ENCODE measurements at regions not wholly inside any gene's neighbourhood (a gene's known extent, or its start where the extent isn't known, plus 50 kb on each side); places are given as distances from the start of the nearest gene placed in this dataset.

DNA sequence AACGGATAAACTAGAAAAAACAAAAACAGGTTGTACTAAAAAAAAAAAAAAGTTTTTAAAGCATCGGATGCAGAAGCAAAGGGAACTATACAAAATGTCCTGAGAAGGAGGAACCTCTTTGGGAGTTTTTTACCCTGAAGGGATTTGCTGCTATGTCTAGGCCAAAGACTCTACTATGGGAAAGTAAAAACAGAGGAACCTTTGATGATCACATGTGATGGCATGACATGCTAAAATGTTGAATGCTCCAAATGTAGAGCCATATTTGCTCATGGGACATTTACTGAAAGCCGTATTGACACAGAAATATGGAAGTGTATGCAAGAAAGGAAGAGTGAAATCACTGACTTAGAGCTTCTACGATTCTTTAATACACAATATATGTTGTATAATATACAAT, 992.0 kb upstream of the ZEB2 start:
- no peak for DNase-seq (ENCODE audit: low spot score)

DNA sequence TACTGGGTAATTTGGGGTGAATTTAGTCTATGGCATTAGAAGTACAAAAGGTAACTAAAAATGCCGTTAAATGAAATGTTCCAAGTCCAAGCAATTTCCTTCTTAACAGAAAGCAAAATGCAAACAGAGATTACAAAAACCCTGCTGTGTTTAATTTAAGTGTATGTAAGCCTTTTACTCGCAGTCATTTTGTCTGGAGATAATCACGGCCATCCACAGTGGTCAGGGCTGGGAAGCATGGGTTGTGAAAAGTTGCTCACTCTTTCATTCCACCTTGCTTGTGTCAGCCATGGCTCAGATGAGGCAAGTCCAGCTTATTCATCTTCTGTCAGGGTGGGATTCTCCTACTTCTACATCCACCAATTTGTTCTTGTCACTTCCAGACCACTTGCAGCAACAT, 983.6 kb upstream of the ZEB2 start:
- DNase-seq (ENCODE audit: low spot score): no peak

DNA sequence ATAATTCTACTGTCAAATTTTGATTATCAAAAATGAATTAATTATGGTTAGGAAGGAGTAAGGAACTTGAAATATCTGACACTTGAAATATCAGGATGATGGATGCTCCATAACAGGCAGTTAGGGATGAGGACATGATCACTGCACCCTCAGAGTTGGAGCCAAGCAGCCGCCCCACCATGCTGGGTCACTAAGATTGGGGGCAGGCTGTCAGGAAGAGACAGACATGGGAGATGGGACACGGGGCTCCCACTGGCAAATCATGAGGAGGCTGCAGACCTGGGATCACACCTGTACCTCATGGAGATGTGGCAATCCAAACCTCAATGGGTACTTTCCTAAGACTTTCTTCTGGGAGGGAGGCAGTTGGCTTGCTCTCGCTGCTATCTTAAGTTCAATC, 982.0 kb upstream of the ZEB2 start:
- no peak for DNase-seq (ENCODE audit: low spot score)

DNA sequence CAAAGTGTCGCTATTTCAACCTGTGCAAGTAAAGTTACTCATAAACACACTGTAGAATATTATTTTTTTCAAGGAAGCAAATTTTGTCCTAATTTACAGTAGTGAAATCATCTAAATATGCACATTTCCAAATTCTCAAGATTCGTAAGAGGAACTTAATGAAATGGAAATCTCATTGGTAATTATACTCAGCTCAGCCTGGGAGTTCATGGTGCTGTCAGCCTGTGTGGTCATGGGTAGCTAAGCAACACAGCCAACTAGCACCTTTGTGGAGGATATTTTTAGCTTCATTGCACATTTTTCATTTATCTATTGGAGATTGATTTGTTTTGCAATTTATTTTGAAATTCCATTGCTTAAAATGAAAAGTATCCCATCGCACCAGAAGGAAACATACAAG, 975.7 kb upstream of the ZEB2 start:
- no peak for DNase-seq (ENCODE audit: low spot score)

DNA sequence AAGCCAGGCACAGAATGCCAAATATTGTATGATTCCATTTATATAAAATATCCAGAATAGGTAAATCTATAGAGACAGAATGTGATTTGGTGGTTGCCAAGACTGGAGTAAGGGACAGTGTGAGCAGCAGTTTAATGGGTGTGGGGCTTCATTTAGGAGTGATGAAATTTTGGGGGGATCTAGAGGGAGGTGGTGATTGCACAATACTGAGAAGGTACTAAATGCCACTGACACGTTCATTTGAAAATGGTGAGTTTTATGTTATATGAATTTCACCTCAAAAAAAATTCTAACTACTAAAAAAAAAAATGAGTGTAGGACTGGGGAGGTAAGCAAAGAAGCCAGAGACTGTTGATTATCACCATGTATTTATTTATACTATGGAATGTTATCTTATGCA, 974.5 kb upstream of the ZEB2 start:
- DNase-seq (ENCODE audit: low spot score): no peak

DNA sequence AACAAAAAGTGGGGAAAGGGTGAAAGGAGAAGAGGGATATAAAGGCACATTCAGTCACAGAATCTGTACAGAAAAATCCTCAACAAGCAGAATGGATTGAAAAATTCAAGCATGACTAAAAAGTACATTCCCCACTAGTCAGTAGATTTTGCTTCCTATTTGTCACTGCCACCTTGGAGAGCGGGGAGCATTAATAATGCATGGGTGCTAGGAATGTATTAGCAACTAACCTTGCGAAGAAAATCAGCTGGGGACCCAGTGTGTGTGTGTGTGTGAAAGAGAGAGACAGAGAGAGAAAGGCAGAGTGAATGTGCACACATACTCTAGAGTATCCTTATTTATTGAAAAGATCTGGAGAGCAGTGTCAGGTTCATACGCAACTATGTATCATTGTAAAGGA, 968.7 kb upstream of the ZEB2 start:
- DNase-seq (ENCODE audit: low spot score): peak; percentile 8

DNA sequence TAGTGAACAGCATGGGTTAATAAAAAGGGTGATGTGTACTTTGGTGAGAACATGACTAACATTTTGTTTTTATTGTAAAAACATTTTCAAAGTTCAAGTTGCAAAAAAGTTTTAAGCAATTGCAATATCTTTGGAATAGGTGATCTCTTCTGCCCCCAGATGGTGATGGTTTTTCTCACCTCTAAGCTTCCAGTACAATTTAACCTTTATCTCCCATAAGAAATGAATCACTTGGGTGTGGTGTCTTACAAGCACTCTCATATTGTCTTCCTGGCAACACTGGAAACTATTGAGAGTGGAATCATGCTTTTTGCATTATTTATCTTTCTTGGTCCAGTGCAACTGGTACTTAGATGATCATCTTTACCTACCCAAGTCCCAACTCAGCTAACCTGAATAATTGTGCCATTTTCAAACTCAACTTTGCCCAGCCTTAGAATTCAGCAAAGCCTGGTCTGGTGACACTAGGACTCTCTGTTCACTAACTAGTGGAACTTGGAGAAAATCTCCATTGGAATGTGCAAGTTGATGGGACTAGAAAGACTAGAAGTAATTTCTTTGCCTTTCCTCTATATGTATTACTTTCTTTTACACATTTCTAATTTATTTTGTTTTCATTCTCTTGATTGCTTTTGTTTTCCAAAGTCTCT, 964.7 kb upstream of the ZEB2 start:
- DNase-seq (ENCODE audit: low spot score): peak; percentile 62

DNA sequence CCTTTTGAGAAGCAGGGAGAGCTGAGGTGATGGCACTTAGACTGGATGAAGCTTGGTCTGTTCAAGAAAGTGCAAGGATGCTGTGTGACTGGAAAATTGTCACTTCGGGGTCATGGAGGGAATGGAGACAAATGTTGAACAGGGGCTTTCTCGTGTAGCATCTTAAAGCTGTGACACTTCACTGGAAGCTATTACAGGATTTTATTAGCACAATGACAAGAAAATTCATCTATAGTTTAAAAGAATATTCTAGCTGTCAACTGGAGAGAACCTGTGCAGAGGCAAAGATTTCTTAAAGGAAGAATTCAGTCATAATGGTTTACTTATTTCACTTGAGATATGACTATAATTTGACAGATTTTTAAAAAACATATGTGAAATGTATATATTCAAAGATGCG, 963.9 kb upstream of the ZEB2 start:
- no peak for DNase-seq (ENCODE audit: low spot score)

DNA sequence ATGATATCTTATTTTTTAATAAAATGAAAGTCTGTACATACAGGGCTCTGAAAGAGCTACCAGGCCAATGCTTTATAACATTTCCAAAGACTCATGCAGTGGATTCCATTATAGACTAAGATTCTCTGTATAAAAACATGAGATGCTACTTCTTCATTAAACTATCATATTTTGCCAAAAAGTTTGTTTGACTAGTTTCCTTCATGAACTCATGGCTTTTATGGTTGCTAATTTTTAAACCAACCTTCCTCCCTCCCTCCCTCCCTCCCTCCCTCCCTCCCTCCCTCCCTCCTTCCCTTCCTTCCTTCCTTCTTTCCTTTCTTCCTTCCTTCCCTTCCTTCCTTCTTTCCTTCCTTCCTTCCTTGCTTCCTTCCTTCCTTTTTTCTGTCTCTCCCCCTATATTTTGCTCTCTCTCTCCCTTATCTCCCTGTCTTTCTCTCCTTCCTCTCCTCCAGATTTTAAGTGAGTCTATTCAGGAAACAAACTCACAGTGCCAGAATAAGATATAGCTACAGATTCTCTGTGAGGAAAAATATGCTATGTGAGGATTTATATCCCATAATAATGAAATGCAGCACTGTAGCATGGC, 961.5 kb upstream of the ZEB2 start:
- no peak for DNase-seq (ENCODE audit: low spot score)

DNA sequence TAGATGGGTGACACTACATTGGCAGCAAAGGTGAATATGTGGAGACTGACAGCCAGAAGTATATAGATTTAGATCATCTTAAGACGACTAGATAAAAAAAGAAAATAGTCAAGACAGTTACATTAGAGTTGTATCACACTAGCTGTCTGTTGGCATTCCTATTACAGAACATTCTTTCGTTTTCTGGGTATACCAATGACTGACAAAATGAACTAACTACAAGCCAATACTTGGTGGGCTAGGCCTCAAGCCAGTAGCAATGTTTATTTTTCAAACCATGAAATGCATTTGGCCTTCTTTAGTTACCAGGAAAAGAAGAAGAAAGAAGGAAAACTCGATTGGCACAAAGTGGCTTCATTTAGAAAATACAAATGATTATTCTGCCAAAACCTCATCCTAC, 944.9 kb upstream of the ZEB2 start:
- no peak for DNase-seq (ENCODE audit: low spot score)

DNA sequence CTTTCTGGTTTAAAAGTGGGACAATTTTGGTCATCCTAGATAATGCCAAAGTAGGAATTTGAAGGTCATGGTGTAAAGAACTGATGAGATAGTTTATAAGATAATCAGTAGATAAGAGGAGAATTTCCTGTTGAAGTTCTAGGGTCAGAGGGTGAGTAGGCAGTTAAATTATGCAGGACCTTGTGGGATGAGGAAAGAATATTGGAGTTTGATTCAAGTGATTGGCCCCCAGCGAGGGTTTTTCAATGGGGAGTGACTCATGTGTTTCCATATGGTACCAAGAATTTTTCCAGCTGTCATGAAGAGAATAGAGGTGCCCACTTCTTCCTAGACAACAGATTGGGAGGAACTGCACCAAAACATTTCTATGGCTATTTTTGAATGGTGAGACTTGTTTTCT, 940.2 kb upstream of the ZEB2 start:
- no peak for DNase-seq (ENCODE audit: low spot score)

DNA sequence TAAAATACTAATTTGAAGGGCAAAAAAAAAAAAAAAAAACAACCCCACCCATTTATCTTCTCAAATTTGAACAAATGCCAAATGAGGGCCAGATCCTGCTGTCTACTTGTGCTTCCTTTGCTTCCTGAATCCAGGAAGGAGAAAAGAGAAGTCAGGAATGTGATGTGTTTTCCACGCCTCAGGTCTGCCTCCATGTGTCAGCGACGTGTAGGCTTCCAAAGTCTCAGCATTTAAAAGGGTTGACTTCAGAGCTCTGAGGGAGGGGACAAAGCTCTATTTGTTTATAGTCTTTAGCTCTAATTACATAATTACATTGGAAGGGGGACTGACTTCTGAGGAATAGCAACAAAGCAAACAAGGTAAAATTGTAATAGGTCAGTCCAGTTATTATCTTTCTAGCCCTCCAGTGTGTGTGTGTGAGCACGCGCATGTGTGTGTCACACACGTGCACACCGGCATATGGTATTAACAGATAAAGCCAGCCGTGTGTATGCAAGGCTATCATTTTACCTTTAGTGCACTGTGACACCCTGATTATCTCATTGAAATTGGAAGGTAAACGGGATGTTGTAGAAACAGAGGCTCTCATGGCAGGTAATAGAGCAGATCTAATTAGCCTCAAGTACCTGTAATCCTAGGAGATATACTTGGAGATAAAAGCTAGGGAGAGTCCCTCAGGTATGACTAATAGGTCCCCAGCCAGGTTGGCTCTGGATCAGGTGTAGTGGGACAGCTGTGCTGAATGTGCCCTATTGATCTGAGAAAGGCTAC, 911.4 kb upstream of the ZEB2 start:
- peak; percentile 45 for DNase-seq (ENCODE audit: low spot score)

DNA sequence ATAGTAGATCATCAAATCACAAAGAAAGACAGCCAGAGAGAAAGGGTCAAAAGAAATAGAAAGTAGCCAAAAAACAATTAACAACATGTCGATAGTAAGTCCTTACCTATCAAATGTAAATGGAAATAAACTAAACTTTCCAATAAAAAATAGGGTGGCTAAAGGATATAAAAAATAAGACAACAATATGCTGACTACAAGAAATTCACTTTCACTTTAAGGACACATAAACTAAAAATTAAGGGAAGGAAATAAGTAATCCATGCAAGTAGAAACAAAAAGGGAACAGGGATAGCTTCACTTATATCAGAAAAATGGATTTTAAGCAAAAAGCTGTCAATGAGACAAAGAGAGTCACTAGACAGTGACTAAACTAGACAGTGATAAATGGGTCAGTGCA, 903.9 kb upstream of the ZEB2 start:
- no peak for DNase-seq (ENCODE audit: low spot score)

DNA sequence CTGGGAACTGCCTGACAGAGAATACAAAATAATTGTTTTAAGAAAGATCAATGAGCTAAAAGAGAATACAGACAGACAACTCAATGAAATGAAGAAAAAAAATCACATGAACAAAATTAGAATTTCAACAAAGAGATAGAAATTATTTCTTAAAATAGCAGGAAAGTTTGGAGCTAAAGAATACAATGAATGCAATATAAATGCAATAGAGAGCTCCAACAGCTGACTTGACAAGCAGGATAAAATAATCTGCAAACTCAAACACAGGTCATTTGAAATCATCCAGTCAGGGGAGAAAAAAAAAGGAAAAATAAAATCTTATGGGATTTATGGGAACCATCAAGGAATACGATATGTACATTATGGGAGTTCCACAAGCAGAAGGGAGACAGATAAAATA, 902.7 kb upstream of the ZEB2 start:
- no peak for DNase-seq (ENCODE audit: low spot score)

DNA sequence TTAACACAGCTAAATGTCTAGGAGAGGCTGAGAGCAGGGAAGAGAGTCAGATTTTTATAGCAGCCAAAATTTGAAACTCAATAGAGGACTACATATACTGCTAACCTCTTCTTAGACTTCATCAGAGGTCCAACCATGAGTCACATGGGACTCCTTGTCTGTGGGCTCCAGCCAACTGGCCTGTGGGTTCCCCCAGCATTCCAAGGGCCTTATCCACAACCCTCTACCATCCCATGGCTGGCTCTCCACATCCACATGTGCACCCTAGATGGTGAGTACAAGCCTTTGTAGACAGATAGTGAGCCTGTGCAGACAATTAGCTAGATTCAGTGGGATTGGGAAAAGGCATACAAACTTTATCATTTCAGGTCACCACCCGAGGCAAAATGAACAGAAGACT, 901.9 kb upstream of the ZEB2 start:
- DNase-seq (ENCODE audit: low spot score): peak; percentile 14

DNA sequence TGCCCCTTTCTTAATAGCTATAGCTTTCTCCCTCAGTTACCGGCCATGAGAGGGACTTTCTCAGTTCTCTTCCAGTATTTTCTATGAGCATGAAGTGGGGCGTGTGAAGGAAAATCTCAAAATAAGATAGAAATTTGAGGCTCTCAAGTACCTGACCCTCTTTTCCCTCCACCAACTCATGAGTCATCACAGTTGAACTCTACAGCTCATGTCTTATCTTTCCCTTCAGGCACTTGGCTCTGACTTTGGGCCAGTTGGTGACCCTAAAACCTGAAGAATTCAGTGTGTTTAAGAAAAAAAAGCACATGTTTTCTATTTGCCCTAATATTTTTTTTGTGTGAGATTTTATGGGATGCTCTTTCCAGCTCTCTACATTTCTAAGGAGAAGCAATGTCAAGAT, 896.7 kb upstream of the ZEB2 start:
- DNase-seq (ENCODE audit: low spot score): no peak

DNA sequence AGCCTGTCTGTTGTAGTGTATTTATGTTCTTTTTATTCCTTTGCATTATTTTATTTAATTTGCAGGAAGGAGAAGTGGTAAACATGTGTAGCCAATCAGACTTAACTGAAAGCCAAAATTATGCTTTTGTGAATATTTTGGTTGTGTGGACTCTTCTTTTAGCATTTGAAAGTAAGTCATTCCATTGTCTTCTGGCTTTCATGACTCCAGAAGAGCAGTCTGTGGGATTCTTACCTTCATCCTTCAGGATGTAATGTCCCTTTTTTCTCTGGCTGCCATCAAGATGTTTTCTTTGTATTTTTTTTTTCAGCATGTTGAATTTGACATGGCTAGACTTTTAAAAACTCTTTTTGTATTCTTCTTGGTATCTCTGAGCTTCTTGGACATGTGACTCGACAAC, 895.2 kb upstream of the ZEB2 start:
- DNase-seq (ENCODE audit: low spot score): no peak

DNA sequence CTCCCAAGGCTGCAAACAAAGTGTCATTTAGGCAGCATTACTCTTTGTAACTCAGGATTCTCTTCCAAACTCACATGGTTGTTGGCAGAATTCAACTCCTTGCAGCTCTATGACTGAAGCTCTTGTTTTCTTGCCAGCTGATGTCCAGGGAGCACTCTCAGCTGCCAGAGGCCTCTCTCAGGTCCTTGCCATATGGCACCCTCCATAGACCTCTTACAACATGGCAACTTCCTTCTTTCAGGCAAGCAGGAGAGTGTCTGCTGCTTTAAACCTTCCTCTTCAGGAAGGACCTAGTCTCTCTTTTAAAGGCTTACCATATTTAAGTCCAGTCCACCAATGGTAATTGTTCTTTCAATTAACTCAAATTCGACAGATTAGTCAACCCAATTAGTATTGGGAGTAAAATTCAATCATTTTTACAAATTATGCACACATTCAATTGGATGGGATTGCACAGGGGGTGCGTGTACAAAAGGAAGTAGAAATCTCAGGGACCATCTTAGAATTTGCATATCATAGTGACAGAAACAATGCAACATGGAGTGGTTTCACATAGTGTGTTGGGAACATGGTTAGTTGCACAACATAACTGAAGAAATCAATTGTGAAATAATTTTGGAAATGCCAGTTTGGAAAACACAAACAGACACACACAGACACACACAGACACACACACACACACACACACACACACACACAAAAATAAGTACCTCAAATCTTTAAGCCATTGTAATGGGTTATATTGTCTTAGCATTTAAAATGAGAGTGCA, 893.5 kb upstream of the ZEB2 start:
- no peak for DNase-seq (ENCODE audit: low spot score)

DNA sequence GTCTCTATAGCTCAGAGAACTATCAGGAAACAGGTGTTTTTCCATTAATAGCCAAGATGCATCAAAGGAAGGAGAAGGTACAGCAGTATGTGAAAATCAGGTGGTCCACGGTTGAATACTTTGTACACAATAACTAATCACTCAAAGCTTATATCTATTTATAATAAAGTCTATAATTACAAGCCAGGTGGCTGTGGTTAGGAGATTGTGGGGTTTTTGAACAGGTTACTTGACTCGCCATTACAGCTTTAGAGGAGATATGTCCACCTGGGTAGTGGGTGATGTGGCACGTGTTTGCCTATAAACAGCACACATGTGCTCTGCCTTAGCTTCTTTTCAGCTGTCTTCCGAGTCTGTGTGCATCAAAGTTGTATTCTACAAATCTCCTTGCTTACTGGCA, 892.2 kb upstream of the ZEB2 start:
- no peak for DNase-seq (ENCODE audit: low spot score)

DNA sequence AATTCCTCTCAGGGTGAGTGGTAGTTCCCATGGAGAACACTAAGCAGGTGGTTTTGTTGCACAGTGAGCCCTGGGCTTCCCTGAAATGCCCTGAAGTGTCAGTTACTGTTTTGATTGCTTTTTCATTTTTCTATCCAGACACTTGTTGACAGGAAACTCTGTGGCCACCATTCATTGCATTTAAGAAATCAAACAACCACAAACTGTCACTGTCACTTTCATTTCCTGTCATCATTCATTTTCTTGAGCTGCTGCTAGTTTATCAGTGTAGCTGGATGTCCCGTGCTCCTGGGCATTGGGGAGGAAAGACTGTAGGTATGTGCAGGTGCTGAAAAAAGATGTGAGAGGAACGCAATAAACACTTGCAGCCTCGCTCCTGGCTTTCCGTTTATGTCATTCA, 891.6 kb upstream of the ZEB2 start:
- DNase-seq (ENCODE audit: low spot score): no peak

DNA sequence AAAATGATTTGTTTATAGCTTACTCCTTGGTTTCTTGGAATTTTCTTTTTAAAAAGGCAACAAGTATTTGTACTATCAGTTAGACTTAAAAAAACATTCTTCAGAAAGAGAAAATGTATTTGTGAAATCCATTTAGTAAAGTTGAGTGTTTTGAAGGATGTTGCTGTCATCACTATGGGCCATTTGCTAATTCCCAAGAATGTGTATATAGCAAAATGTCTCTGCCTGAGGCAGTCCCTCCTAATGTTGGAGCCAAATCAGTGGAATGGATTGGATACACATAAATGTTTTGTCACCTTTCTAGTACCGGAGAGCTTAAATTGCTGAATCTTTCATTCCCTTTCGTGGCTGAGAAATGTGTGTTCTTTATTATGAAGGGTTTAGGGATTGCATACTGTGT, 890.2 kb upstream of the ZEB2 start:
- DNase-seq (ENCODE audit: low spot score): no peak

DNA sequence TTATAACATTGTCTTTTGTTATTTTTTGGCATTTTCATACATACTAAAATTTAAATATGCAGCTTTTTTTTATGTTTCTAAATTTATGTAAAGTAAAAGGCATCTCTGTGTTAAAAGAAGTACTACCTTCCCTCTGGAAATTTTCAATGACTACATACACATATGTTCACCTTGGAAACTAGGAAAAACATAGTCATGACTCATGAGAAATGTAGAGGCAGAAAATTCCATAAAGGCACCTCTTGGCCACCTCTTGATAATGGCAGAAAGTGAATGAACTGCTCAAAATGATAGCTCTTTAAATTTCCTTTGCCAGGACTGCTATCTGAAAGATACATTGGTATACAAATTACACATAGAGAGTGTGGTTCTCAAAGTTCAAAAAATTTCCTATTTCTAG, 889.1 kb upstream of the ZEB2 start:
- DNase-seq (ENCODE audit: low spot score): peak; percentile 17

DNA sequence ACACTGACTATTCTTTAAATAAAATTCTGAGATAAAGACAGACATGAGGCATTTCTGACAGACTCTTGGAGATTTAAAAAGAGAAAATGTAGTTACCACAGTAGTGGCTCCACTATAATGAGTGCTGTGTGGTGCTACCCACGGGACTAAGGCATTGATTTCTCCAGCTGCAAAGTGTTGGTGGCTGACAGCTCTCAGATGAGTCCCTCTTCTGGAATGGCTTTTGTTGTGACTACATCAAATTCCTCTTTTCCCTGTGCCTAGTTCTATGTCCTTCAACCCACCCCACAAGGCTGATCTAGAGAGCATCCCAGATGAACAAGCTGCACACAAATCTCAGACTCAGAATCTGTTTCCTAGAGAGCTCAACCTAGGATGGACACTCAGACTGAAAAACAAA, 884.8 kb upstream of the ZEB2 start:
- DNase-seq (ENCODE audit: low spot score): no peak

All from kidney tubule cell (primary cell).